ENCODE measurements at regions not wholly inside any gene's neighbourhood (a gene's known extent, or its start where the extent isn't known, plus 50 kb on each side); places are given as distances from the start of the nearest gene placed in this dataset.
"Not testable (repeated sequence)": the region's sequence is repeated elsewhere in the genome, so short reads cannot be mapped to it uniquely, and the experiment has no call there.

- H3K4me3 ChIP-seq (ENCODE audit: low read depth, low read length): no peak overlapping the region
- TF ChIP-seq CTCF (IDR thresholded peaks at IDR 0.05; ENCODE audit: low read depth, low read length, missing control alignments): no peak
- no peak for DNase-seq (ENCODE audit: low read depth)
Measured at GRCh38 chr1:112144733-112145426, 155.4 kb upstream of the KCND3 start.

DNA sequence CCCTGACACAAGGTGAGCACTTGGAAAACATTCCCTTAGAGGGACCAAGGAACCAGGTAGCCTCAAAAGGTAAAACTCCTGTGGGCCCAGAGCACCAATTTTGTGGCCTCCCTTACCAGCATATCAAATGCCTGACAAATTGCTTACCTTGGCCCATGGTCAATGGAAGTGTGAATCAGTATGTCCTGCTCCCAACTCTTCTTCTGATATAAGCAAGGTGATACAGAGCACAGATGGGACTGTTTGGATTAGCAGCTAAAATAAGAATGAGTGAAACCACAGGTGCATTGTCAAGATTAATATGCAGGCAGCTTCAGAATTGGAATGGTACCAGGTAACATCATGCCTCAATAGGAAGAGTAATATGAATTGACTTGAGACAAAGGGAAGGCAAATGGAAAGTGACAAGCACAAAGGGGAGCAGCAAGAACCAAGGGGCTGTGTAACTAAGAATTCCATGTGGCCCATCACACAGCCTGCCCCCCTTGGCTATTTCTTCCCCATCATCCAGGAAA is 156.8 kb upstream of the KCND3 start:
- TF ChIP-seq CTCF (IDR thresholded peaks at IDR 0.05; ENCODE audit: low read depth, low read length, missing control alignments): no peak
- DNase-seq (ENCODE audit: low read depth): no peak

GRCh38 chr1:112160214-112160613 is 170.7 kb upstream of the KCND3 start:
- not testable (repeated sequence) for DNase-seq (ENCODE audit: low read depth); H3K4me3 ChIP-seq (ENCODE audit: low read depth, low read length)

More for the DNA sequence above, 156.8 kb upstream of the KCND3 start:
- no peak overlapping the region for H3K4me3 ChIP-seq (ENCODE audit: low read depth, low read length)

DNA sequence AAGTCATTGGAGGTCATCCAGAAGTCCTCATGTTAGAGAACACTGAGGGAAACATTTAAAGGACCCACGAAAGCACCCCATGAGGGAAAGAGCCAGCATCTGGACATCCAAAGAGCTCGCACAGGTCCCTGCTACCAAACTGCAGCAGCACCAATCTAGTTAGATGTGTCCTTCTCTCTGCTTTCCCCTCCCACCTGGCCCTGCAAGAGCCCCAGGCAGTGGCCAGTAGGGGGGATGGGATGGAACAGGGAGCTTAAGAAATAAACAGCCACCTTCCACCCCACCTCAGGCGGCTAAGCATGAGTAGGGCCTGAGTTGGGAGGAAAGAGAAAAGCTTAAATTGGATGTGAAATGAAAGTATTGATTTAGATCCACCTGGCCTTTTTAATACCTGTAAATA is 175.9 kb upstream of the KCND3 start:
- no peak overlapping the region for H3K4me3 ChIP-seq (ENCODE audit: low read depth, low read length)
- TF ChIP-seq CTCF (IDR thresholded peaks at IDR 0.05; ENCODE audit: low read depth, low read length, missing control alignments): no peak

DNA sequence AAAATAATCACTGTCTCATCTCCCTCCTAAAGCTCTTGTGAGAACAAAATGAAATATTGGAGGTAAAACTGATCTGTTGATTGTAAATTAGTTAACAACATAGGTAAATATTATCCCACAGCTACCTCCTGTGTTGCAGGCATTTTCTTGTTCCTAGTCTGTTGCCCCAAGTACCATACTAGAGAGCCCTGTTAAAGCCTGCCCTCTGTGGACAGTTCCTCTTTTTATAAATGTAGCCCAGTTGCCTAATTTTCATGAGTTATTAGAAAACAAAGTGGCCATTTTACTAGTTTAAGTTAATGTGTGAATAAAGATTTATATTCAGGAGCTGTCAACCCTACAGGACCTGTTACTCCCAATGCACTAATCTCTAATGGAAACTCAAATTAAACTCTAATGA is 180.0 kb upstream of the KCND3 start:
- DNase-seq (ENCODE audit: low read depth): no peak
- TF ChIP-seq CTCF (IDR thresholded peaks at IDR 0.05; ENCODE audit: low read depth, low read length, missing control alignments): no peak
- H3K4me3 ChIP-seq (ENCODE audit: low read depth, low read length): no peak overlapping the region

More for the DNA sequence above, 175.9 kb upstream of the KCND3 start:
- no peak for DNase-seq (ENCODE audit: low read depth)

DNA sequence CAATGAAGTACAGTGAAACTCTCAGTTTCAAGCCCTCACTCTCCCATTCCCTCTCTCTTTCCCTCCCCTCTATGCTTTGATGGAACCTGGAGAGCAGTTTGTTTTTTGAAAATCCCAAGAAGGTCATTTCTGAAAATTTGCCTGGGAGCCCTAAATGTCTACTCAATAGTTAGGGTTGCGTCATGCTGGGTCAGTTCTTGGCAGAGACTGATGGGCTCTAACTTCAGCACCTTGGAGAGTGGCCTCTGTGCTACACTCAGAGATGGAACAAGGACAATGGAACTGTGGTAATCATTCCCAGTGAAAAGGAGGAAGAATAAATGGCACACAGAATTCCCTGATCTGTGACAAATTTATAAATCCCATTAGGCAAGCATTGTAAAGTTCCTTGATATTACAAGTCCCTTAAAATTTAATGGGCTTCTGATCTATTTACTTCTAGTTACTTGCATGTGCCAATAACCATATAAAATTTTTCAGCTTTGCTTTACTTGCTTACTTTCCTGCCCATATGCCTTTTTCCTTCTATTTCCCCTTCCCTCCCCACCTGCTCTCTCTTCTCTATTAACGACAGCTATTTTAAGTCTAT is 182.9 kb upstream of the KCND3 start:
- no peak for TF ChIP-seq CTCF (IDR thresholded peaks at IDR 0.05; ENCODE audit: low read depth, low read length, missing control alignments)
- DNase-seq (ENCODE audit: low read depth): no peak

DNA sequence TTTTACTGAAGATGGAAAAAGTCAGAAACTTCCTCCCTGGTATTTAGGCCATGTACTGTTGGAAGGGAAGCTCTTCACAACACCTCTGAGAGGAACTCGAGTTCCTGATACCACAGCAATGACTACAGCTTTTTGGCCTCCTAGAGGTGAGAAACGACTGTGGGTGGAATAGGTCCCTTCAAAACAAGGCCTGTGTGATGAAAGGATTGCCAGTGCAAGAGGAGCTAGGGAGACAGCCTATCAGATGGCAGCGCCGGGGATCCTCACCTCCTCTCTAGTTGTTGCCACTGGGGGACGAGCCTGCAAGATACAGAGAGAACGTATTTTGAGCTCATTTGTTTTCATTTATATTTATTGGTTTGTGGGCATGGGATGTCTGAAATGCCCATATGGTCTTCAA is 187.8 kb upstream of the KCND3 start:
- H3K4me3 ChIP-seq (ENCODE audit: low read depth, low read length): no peak overlapping the region
- no peak for DNase-seq (ENCODE audit: low read depth)

More for the DNA sequence above, 182.9 kb upstream of the KCND3 start:
- no peak overlapping the region for H3K4me3 ChIP-seq (ENCODE audit: low read depth, low read length)

More for the DNA sequence above, 187.8 kb upstream of the KCND3 start:
- no peak for TF ChIP-seq CTCF (IDR thresholded peaks at IDR 0.05; ENCODE audit: low read depth, low read length, missing control alignments)
